SU-DHL-6 (cell line): ENCODE measurements at regions not wholly inside any gene's neighbourhood (a gene's known extent, or its start where the extent isn't known, plus 50 kb on each side); places are given as distances from the start of the nearest gene placed in this dataset.

Experiments used
- H2AFZ ChIP-seq: fragments of 200-600 bp; sonication (generic); 2 replicates; pipeline ENCODE4 v1.6.1; 2014; ENCODE audit warnings: low read depth, mild to moderate bottlenecking, moderate library complexity, mixed read lengths, antibody characterized with exemption, low read length; ENCODE audit not compliant: severe bottlenecking
- H3F3A ChIP-seq: fragments of 200-600 bp; shearing (Covaris generic); 2 replicates; pipeline ENCODE4 v1.6.0; 2016; ENCODE audit warnings: antibody characterized with exemption, mild to moderate bottlenecking; ENCODE audit not compliant: insufficient read depth
- H3K27ac ChIP-seq: fragments of 200-600 bp; sonication (generic); 2 replicates; pipeline ENCODE4 v1.5.1; 2016; ENCODE audit warnings: low read depth, mild to moderate bottlenecking, low read length, moderate library complexity, mixed read lengths
- H3K27me3 ChIP-seq: fragments of 200-600 bp; sonication (generic), shearing (Covaris generic); 2 replicates; pipeline ENCODE4 v1.6.0; 2014; ENCODE audit warnings: mild to moderate bottlenecking, low read length
- H3K36me3 ChIP-seq: fragments of 200-600 bp; sonication (generic); 2 replicates; pipeline ENCODE4 v1.6.1; 2014; ENCODE audit warnings: mild to moderate bottlenecking, low read length, mixed read lengths
- H3K4me2 ChIP-seq: fragments of 300-600, 200-600 bp; shearing (Covaris generic), sonication (generic); 2 replicates; pipeline ENCODE4 v1.6.0; 2014; ENCODE audit warnings: low read length, low read depth, mild to moderate bottlenecking; ENCODE audit not compliant: poor library complexity, severe bottlenecking
- H3K4me3 ChIP-seq: fragments of 200-600 bp; sonication (generic); 2 replicates; pipeline ENCODE4 v1.5.1; 2014; ENCODE audit warnings: antibody characterized with exemption, low read length, mild to moderate bottlenecking, mixed read lengths; ENCODE audit not compliant: insufficient read depth, poor library complexity, severe bottlenecking
- H3K79me2 ChIP-seq: fragments of 200-600 bp; sonication (generic); 2 replicates; pipeline ENCODE4 v1.6.1; 2014; ENCODE audit warnings: mild to moderate bottlenecking, low read length, moderate library complexity; ENCODE audit not compliant: insufficient read depth
- H3K9ac ChIP-seq: fragments of 200-600 bp; sonication (generic); 2 replicates; pipeline ENCODE4 v1.7.0; 2014; ENCODE audit warnings: mild to moderate bottlenecking, low read length
- H3K9me2 ChIP-seq: fragments of 200-600 bp; sonication (generic); replicated peaks from 2 replicates; pipeline ENCODE4 v1.6.1; 2014; ENCODE audit warnings: low read length; ENCODE audit not compliant: insufficient read depth
- H3K9me3 ChIP-seq: fragments of 200-600 bp; sonication (generic); 2 replicates; pipeline ENCODE4 v1.6.1; 2014; ENCODE audit warnings: low read length, mixed read lengths; ENCODE audit not compliant: insufficient read depth
- H4K20me1 ChIP-seq: fragments of 200-600 bp; sonication (generic); 2 replicates; pipeline ENCODE4 v1.6.1; 2014; ENCODE audit warnings: low read depth, mild to moderate bottlenecking, antibody characterized with exemption, low read length, moderate library complexity, mixed read lengths
- CTCF ChIP-seq: fragments of 200-600 bp; sonication (generic); IDR thresholded peaks from one replicate; pipeline ENCODE4 v1.5.1; 2017; ENCODE audit warnings: antibody characterized with exemption, mild to moderate bottlenecking, low read length, moderate library complexity; ENCODE audit not compliant: insufficient read depth, poor library complexity, severe bottlenecking
- EZH2phosphoT487 ChIP-seq: fragments of 200-600 bp; sonication (generic), shearing (Covaris generic); conservative IDR thresholded peaks from 2 replicates; pipeline ENCODE4 v1.6.1; 2018; ENCODE audit warnings: mild to moderate bottlenecking, antibody characterized with exemption, low read length, moderate library complexity, mixed read lengths

DNA sequence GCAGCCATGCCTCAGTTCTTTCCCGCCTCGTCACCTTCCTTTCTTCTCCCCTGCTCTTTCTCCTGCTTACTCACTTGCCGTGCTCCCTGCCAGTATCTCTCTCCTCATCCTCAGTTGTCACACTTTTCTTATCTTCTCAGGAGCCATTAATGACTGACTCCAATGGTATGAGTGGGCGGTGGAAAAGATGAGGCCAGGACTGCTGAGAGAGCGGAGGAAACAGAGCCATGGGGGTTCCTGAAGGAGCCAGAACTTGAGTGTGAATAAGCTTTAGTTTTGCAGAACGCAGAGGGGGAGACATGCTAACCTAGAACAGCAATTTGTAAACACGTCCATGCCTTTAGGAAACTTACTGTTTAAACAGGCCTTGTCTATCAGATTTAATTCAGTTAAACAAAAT lies 126.5 kb downstream of the CHIC2 start:
- H3K9me3 ChIP-seq, result no peaks in the 10 kb centered on the region
- H3K9me2 ChIP-seq, result no peaks in the 10 kb centered on the region
- H3K27ac ChIP-seq, result no peak overlapping the region
- no peaks in the 10 kb centered on the region for H3F3A ChIP-seq
- TF ChIP-seq CTCF, result no peak
- no peak for TF ChIP-seq EZH2phosphoT487
- H3K4me2 ChIP-seq, result no peak overlapping the region
- H3K79me2 ChIP-seq, result no peaks in the 10 kb centered on the region
- no peaks in the 10 kb centered on the region for H3K36me3 ChIP-seq
- H3K4me3 ChIP-seq, result no peak overlapping the region
- no peak overlapping the region for H2AFZ ChIP-seq
- H3K27me3 ChIP-seq, result no peaks in the 10 kb centered on the region
- H4K20me1 ChIP-seq, result no peaks in the 10 kb centered on the region
- H3K9ac ChIP-seq, result no peak overlapping the region

DNA sequence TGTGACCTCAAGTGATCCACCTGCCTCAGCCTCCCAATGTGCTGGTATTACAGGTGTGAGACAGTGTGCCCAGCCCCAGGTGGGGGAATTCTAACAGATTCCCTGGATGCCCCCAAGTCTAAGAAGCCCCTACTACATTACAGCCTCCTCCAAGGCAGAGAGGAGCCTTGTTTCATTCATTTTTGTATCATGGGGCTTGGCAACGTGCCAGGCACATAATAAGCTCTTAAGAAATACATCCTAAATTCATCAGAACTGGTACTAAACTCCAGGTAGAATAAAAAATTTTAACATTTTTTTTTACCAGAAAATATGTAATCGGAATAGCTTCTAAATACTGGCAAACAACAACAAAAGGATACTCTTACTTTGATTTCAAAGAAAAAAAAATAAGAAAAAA lies 127.1 kb downstream of the CHIC2 start:
- Histone ChIP-seq H3K36me3 (no peaks in the 10 kb centered on the region), H3K27me3 (no peaks in the 10 kb centered on the region), H3K9me3 (no peaks in the 10 kb centered on the region), H3K27ac (no peak overlapping the region), H3K79me2 (no peaks in the 10 kb centered on the region), H3K9me2 (no peaks in the 10 kb centered on the region), H4K20me1 (no peaks in the 10 kb centered on the region), H3K9ac (no peak overlapping the region), H3F3A (no peaks in the 10 kb centered on the region), H3K4me2 (no peak overlapping the region), H3K4me3 (no peak overlapping the region), H2AFZ (no peak overlapping the region)
- TF ChIP-seq EZH2phosphoT487, result no peak
- no peak for TF ChIP-seq CTCF

GRCh38 chr4:53935780-53936179 lies 128.6 kb downstream of the CHIC2 start:
- no peaks in the 10 kb centered on the region for H3K9me3 ChIP-seq
- TF ChIP-seq EZH2phosphoT487 (no peak), CTCF (no peak)
- no peaks in the 10 kb centered on the region for H3K79me2 ChIP-seq
- no peaks in the 10 kb centered on the region for H3K9me2 ChIP-seq
- H2AFZ ChIP-seq, result no peak overlapping the region
- no peaks in the 10 kb centered on the region for H3K27me3 ChIP-seq
- H3K36me3 ChIP-seq, result no peaks in the 10 kb centered on the region
- no peak overlapping the region for H3K27ac ChIP-seq
- no peak overlapping the region for H3K4me2 ChIP-seq
- no peaks in the 10 kb centered on the region for H4K20me1 ChIP-seq
- no peaks in the 10 kb centered on the region for H3F3A ChIP-seq
- H3K4me3 ChIP-seq, result no peak overlapping the region
- H3K9ac ChIP-seq, result no peak overlapping the region
